22Rv1 (cell line): ENCODE measurements at regions not wholly inside any gene's neighbourhood (a gene's known extent, or its start where the extent isn't known, plus 50 kb on each side); places are given as distances from the start of the nearest gene placed in this dataset.

Experiments used
- H3K27ac ChIP-seq: fragments of 450-650 bp; 2 replicates; pipeline ENCODE4 v1.5.1; 2017
- CTCF ChIP-seq: fragments of 450-650 bp; IDR thresholded peaks from 2 replicates; pipeline ENCODE4 v1.5.1; 2017; ENCODE audit warnings: mild to moderate bottlenecking
- ZFX ChIP-seq: fragments of 450-650 bp; IDR thresholded peaks from 2 replicates; pipeline ENCODE4 v1.6.1; 2017; ENCODE audit warnings: antibody characterized with exemption, borderline replicate concordance

- TF ChIP-seq ZFX: no peak
- TF ChIP-seq CTCF: no peak
- H3K27ac ChIP-seq: no peak overlapping the region
Measured at GRCh38 chr12:29883941-29884554, 100.3 kb upstream of the TMTC1 start.

- TF ChIP-seq CTCF (no peak), ZFX (no peak)
- H3K27ac ChIP-seq: no peak overlapping the region
Measured at GRCh38 chr12:29883525-29883924, 99.8 kb upstream of the TMTC1 start.

DNA sequence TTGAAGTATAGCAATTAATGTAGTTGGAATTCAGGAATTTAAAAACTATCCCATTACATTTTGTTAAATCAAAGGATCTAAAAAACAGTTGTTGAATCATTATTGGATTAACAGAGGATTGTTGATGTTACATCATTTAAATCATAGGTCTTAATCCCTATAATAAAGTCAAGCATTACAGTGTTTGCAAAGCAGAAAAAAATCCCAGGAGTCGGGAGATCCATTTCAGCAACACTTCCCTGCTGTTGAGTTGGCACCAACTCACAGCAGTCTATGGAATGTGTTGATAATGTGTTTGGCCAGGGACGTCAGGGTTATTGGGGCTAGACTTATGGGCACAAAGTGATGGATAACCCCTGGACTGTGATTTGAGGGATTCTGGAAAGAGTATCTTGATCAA lies 99.1 kb upstream of the TMTC1 start:
- TF ChIP-seq ZFX: no peak
- no peak for TF ChIP-seq CTCF
- no peak overlapping the region for H3K27ac ChIP-seq

- TF ChIP-seq CTCF (no peak), ZFX (no peak)
- no peak overlapping the region for H3K27ac ChIP-seq
Measured at GRCh38 chr12:29880987-29881386, 97.2 kb upstream of the TMTC1 start.

DNA sequence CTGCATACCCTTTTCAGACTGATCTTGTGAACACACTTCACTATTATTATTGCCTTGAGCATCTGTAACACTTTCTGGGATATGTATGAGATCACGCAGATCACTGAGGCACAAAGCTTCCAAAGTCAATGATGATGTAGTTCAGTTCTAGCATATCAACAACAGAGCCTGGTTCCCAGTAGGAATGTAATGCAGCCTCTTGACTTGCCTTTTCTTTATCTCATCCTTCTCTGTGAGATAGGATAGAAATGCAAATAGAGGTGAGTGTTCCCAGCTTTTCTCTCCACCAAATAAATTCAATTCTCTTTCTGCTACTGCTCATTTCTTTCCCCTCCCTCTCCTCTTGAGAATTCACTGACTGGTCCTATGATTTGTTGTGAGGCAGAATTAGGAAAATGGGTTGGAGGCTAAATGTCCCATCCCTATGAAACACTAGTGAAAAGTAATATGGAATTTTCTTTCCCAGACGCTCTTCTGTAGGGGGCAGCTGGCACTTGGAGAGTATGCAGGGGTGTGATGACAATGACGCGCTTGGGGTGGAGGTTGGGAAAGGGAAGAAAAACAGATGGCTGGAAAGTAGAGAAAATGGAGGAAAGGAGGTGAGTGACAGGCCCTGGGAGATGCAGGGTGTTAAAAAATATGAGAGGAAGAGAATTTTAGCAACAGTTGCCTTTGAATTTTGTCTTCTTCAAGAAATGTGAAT lies 96.0 kb upstream of the TMTC1 start:
- TF ChIP-seq CTCF (no peak), ZFX (no peak)
- H3K27ac ChIP-seq: no peak overlapping the region

DNA sequence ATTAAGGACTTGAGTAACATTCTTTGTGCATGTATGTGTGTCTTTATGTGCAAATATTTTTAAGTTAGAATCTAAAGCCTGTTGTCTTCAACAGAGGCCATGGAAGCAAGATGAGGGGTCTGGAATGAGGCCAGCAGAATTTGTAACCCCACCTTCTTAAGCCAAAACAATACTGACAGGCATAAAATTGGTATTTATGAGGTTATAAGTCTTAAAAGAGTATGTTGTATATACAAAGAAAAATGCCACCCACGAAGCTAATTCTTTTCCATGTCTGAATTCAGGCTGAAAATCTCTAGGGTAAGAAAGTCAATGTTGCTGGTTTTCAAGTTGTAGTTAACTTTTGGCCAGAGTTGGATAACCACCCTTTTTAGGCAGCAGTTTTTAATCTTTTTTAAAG lies 86.2 kb upstream of the TMTC1 start:
- TF ChIP-seq ZFX (no peak), CTCF (no peak)
- H3K27ac ChIP-seq: no peak overlapping the region

DNA sequence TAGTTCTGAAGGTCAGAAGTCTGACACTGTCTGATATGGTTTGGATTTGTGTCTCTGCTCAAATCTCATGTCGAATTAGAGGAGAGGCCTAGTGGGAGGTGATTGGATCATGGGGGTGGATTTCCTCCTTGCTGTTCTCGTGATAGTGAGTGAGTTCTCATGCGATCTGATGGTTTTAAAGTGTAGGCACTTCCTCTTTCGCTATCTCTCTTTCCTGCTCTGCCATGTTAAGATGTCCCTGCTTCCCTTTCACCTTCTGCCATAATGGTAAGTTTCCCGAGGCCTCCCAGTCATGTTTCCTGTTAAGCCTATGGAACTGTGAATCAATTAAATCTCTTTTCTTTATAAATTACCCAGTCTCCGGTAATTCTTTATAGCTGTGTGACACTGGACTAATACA lies 84.1 kb upstream of the TMTC1 start:
- TF ChIP-seq CTCF (no peak), ZFX (no peak)
- no peak overlapping the region for H3K27ac ChIP-seq
